Umbilical cord (tissue), 1 donor: ENCODE measurements at regions not wholly inside any gene's neighbourhood (a gene's known extent, or its start where the extent isn't known, plus 50 kb on each side); places are given as distances from the start of the nearest gene placed in this dataset.
"Not testable (repeated sequence)": the region's sequence is repeated elsewhere in the genome, so short reads cannot be mapped to it uniquely, and the experiment has no call there.

Experiments used
- DNase-seq: peaks from one replicate; pipeline ENCODE4 v3.0.0-alpha.2; 2015; ENCODE audit warnings: low spot score

GRCh38 chr7:126005064-126005463 lies 1075.4 kb upstream of the POT1 start:
- DNase-seq, result no peak

- DNase-seq, result no peak
Observed at GRCh38 chr7:126001349-126001748, 1071.7 kb upstream of the POT1 start.

DNA sequence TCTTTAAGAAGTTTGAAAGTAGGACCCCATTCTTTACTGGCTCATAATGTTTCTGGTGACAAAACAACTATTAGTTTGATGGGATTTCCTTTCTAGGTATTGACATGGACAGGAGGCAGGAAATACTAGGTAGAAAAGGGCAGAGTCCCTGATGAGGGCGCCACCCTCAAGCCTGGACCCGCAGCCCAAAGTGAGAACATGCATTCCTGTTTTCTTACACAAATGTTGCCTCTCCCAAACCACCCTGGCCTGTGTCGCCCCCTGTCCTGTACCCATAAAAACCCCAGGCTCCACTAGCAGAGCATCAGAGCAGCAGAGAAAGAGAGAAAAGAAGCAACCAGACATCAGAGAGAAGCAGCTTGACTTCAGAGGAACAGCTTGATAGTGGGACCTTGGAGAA lies 1055.2 kb upstream of the POT1 start:
- no peak for DNase-seq

GRCh38 chr7:125971656-125972055 lies 1042.0 kb upstream of the POT1 start:
- DNase-seq, result no peak

- DNase-seq, result no peak
Observed at GRCh38 chr7:125966278-125967048, 1036.8 kb upstream of the POT1 start.

DNA sequence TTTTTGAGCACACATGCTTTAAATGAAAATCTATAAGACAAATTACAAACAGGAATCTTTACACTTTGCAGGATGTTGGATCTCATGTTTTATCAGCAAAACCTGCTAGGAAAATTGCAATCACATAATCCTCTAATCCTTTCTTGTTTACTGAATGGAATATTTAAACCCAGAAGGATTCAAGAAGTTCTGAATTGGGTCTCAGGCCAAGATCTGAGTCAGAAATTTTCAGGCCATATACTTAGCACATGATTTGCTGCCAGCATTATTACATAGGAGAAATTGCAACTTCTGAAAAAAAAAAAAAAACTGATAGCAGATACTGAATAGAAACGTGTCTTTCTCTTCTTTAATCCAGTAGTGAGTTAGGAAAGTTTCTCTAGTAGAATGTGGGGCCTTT lies 1005.3 kb upstream of the POT1 start:
- DNase-seq, result no peak

DNA sequence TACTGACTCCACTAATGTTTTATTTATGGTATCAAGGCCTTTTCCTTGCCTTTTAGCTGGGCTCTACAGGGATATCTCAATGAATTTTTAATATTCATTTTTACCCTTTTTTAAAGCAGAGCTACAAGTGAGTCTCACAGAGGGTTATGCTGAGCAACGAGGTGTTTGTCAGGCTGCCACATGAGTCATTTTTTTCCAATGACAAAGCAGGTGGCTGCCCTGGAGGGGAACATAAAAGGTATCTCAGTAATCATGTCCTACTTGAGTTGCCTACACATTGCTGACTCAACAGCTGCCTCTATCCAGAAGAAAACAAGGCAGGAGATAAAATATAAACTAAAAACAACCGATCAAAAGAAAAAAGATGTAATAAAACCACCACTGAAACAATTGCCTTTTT lies 1004.9 kb upstream of the POT1 start:
- DNase-seq, result no peak

- DNase-seq, result no peak
Observed at GRCh38 chr7:125930848-125931247, 1001.2 kb upstream of the POT1 start.

DNA sequence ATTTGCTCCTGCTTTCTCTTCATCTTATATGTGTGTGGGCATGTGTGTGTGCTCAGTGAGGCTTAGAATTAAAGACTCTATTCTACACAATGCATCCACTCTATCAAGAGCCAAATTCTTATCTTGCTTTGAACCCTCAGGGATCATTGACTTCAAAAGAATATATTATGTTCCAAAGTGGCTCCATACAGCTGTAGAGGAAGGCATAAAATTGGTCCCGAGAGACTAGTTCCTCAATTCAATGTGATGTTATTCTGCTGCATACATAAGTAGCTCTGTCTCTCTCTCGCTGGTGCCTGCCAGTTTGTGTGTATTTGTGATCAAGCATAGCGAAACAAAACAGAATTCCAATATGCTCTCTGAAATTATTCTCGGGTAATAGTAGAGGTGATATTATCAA lies 997.9 kb upstream of the POT1 start:
- no peak for DNase-seq

- DNase-seq, result no peak
Observed at GRCh38 chr7:125926621-125927020, 997.0 kb upstream of the POT1 start.

GRCh38 chr7:125924037-125924436 lies 994.4 kb upstream of the POT1 start:
- no peak for DNase-seq

GRCh38 chr7:125915381-125915948 lies 985.8 kb upstream of the POT1 start:
- DNase-seq, result not testable (repeated sequence)

DNA sequence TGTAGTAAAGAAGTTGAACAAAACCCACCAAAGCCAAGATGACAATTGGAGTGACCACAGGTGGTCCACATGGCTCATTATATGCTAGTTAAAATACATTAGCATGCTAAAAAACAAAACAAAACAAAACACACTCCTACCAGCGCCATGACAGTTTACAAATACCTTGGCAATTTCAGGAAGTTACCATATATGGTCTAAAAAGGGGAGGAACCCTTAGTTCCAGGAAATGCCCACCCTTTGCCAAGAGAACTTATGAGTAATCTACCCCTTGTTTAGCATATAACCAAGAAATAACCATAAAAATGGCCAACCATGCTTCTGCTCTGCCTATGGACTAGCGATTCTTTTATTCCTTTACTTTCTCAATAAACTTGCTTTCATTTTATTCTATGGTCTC lies 979.1 kb upstream of the POT1 start:
- DNase-seq, result no peak

DNA sequence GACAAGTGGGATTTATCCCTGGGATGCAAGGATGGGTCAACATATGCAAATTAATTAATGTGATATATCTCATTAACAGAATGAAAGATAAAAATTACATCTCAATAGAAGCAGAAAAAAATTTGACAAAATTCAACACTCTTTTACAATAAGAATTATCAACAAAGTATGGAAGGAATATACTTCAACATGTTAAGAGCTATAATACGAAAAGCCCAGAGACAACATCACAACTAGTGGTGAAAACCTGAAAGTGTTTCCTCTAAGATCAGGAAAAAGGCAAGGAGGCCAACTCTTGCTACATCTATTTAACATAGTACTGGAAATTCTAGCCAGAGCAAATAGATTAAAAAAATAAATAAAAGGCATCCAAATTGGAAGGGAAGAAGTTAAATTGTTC lies 970.0 kb upstream of the POT1 start:
- DNase-seq, result no peak

DNA sequence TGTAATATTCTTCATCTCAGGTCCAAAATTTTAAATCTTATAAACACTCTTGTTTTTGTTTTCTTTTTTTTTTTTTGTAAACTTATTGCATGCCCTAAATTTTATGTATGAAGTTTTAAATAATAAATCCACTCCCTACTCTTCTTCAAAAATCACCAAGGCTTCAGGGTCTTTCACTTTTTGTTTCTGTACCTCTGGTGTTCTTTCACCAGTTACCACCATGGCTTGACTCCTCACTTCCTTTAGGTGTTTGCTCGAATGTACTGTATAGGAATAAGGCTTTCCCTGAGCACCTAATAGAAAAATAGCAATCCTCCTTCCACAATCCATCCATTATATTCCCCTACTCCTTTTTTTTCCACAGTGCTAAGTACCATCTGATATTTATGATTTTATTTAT lies 962.8 kb upstream of the POT1 start:
- no peak for DNase-seq

- DNase-seq, result no peak
Observed at GRCh38 chr7:125878988-125879387, 949.4 kb upstream of the POT1 start.

- DNase-seq, result no peak
Observed at GRCh38 chr7:125878235-125878956, 948.8 kb upstream of the POT1 start.

GRCh38 chr7:125877246-125877645 lies 947.6 kb upstream of the POT1 start:
- no peak for DNase-seq

- no peak for DNase-seq
Observed at GRCh38 chr7:125876431-125876830, 946.8 kb upstream of the POT1 start.

DNA sequence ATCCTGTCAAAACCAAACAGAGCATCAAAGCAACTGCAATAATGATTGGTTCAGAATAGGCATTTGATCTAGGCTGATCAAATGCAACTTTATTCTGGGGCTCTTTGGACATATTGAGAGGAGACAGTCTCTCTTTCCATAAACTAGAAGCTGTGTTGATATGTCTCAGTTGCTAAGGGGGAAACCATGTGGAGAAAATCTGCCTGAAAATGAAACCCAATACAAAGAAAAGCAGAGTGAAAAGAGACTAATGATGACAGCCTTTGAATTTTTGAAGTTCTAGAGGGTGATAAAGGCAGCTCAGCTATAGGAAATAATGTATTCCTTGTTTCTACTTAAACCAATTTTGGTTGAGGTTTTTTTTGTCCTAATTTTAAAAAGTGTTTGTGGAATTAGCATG lies 941.8 kb upstream of the POT1 start:
- DNase-seq, result no peak

DNA sequence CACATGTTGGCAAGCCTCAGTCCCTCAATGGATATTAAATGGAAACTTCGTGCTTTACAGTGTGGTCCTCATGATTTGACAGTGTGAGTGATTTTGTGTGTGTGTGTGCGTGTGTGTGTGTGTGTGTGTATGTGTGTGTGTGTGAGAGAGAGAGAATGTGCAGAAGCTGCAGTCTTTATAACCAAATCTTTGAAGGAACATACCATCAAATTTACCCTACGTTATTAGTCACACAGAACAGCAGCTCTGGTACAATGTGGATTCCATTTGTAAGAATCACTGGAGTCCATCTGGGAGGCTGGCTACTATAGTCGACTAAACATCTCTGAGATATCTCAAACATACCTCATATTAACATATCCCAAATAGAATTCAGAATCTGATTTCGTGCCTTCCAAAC lies 928.0 kb upstream of the POT1 start:
- no peak for DNase-seq

DNA sequence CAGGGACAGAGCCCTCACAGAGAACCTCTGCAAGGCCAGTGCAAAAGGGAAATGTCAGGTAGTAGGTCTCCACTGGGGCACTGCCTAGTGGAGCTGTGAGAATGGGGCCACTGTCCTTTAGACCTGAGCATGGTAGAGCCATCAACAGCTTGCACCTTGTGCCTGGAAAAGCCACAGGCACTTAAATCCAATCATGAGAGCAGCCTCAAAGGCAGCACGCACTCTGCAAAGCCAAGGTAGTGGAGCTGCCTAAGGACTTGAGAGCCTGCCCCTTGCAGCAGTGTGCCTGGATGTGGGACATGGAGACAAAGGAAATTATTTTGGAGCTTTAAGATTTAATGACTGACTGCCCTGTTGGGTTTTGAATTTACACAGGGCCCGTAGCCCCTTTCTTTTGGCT lies 918.5 kb upstream of the POT1 start:
- no peak for DNase-seq

GRCh38 chr7:125847692-125848091 lies 918.1 kb upstream of the POT1 start:
- DNase-seq, result no peak
